Stomach (tissue), 4 donors: ENCODE measurements at regions not wholly inside any gene's neighbourhood (a gene's known extent, or its start where the extent isn't known, plus 50 kb on each side); places are given as distances from the start of the nearest gene placed in this dataset.

Experiments
- CTCF ChIP-seq, 7 experiments: fragments of 450-650 bp in 4 of 7; fragments of 200-600 bp in 3 of 7; sonication (generic) in 3 of 7; IDR thresholded peaks; one replicate each; pipeline ENCODE4 v1.5.1; 2016 to 2019; ENCODE audit warnings: antibody characterized with exemption in 7 of 7, control low read depth in 2 of 7, mild to moderate bottlenecking in 1 of 7
- POLR2A ChIP-seq, 4 donors: fragments of 450-650 bp; IDR thresholded peaks; one replicate each; pipeline ENCODE4 v1.6.1; 2016; ENCODE audit warnings: antibody characterized with exemption in 4 of 4, control low read depth in 2 of 4, mild to moderate bottlenecking in 1 of 4, moderate library complexity in 1 of 4
- POLR2AphosphoS5 ChIP-seq, 3 donors: sonication (generic); formaldehyde crosslinking; IDR thresholded peaks; one replicate each; pipeline ENCODE4 v1.6.1; 2016; ENCODE audit warnings: antibody characterized with exemption in 3 of 3

- no peak for TF ChIP-seq CTCF (IDR thresholded peaks at IDR 0.05)
- no peak for TF ChIP-seq POLR2A (IDR thresholded peaks at IDR 0.05)
- no peak for TF ChIP-seq POLR2AphosphoS5 (IDR thresholded peaks at IDR 0.05)
Measured at GRCh38 chr6:139903411-139904157, 529.1 kb upstream of the CITED2 start.
